BLaER1 treated with 17β-estradiol and CSF1 and Interleukin-3, amounts not matched to agents 10 nM and 100 nM (cell line): ENCODE measurements at regions not wholly inside any gene's neighbourhood (a gene's known extent, or its start where the extent isn't known, plus 50 kb on each side); places are given as distances from the start of the nearest gene placed in this dataset.
A peak's percentile ranks its signal among the peaks of the same experiment; 100 is the strongest.

Experiments
- H3K27ac ChIP-seq, 11 experiments: shearing (Covaris generic); formaldehyde crosslinking; 2 replicates each; pipeline ENCODE4 v1.8.1; 2022
- H3K27me3 ChIP-seq, 11 experiments: shearing (Covaris generic); formaldehyde crosslinking; 2 replicates each; pipeline ENCODE4 v1.8.1; 2022
- H3K36me3 ChIP-seq, 11 experiments: shearing (Covaris generic); formaldehyde crosslinking; 2 replicates each; pipeline ENCODE4 v1.8.1; 2022
- H3K4me1 ChIP-seq, 10 experiments: shearing (Covaris generic); formaldehyde crosslinking; 2 replicates each; pipeline ENCODE4 v1.8.1; 2022
- H3K4me2 ChIP-seq, 11 experiments: shearing (Covaris generic); formaldehyde crosslinking; 2 replicates each; pipeline ENCODE4 v1.8.1; 2022
- H3K4me3 ChIP-seq, 10 experiments: shearing (Covaris generic); formaldehyde crosslinking; 2 replicates each; pipeline ENCODE4 v1.8.1; 2022
- H3K9ac ChIP-seq, 11 experiments: shearing (Covaris generic); formaldehyde crosslinking; 2 replicates each; pipeline ENCODE4 v1.8.1; 2022
- H3K9me3 ChIP-seq, 11 experiments: shearing (Covaris generic); formaldehyde crosslinking; replicated peaks in 1 of 11; 2 replicates each; pipeline ENCODE4 v1.8.1; 2022
- H4K20me1 ChIP-seq, 11 experiments: shearing (Covaris generic); formaldehyde crosslinking; 2 replicates each; pipeline ENCODE4 v1.8.1; 2022
- Cebpa-rat ChIP-seq, 11 experiments: shearing (Covaris generic); IDR thresholded peaks; 2 replicates each; pipeline ENCODE4 v1.8.1; 2022

GRCh38 chr21:27423906-27424595 lies 457.2 kb upstream of the ADAMTS5 start:
- peak overlapping the region in 2 of 11 experiments; percentile 16 to 35; a peak in 2 of 22 replicates for H3K4me2 ChIP-seq
- no peak overlapping the region for H3K4me3 ChIP-seq
- H4K20me1 ChIP-seq = no peaks in the 10 kb centered on the region
- H3K4me1 ChIP-seq = peaks cover 0 to 20% (median 0%) of the 10 kb centered on the region in 10 experiments; a peak in 3 of 20 replicates
- no peaks in the 10 kb centered on the region for H3K9me3 ChIP-seq
- no peak overlapping the region for H3K9ac ChIP-seq
- H3K27ac ChIP-seq = no peak overlapping the region
- no peak for TF ChIP-seq Cebpa-rat (IDR thresholded peaks at IDR 0.05)
- no peaks in the 10 kb centered on the region for H3K27me3 ChIP-seq
- H3K36me3 ChIP-seq = no peaks in the 10 kb centered on the region

GRCh38 chr21:27423038-27423437 lies 456.1 kb upstream of the ADAMTS5 start:
- Histone ChIP-seq H3K36me3 (no peaks in the 10 kb centered on the region), H3K27me3 (no peaks in the 10 kb centered on the region), H3K4me1 (peaks cover 0 to 20% (median 0%) of the 10 kb centered on the region in 10 experiments; a peak in 3 of 20 replicates), H3K27ac (no peak overlapping the region), H3K9ac (no peak overlapping the region), H4K20me1 (no peaks in the 10 kb centered on the region), H3K9me3 (no peaks in the 10 kb centered on the region), H3K4me3 (no peak overlapping the region), H3K4me2 (no peak overlapping the region)
- TF ChIP-seq Cebpa-rat (IDR thresholded peaks at IDR 0.05) = no peak

DNA sequence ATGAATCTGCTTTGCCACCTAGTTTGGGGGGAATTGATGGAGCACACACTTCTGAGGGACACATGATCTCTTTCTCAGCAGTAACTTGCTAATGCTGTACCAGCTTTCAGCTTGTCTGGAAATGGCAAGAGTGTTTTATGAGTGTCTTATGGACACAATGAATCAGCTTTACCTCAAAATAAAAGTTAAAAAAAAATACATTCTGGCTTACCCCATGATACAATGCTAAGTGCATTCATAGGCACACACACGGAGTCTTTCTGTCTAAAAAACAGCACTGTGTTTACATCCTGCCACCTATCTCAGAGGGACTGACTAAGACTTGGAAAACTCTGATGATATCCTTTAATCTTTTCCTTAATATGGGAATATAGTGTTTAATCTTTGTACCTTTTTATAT lies 455.5 kb upstream of the ADAMTS5 start:
- no peak overlapping the region for H3K9ac ChIP-seq
- no peak overlapping the region for H3K27ac ChIP-seq
- TF ChIP-seq Cebpa-rat (IDR thresholded peaks at IDR 0.05) = no peak
- H3K36me3 ChIP-seq = no peaks in the 10 kb centered on the region
- no peaks in the 10 kb centered on the region for H4K20me1 ChIP-seq
- H3K4me2 ChIP-seq = no peak overlapping the region
- H3K27me3 ChIP-seq = no peaks in the 10 kb centered on the region
- H3K9me3 ChIP-seq = no peaks in the 10 kb centered on the region
- no peak overlapping the region for H3K4me3 ChIP-seq
- H3K4me1 ChIP-seq = peaks cover 0 to 20% (median 0%) of the 10 kb centered on the region in 10 experiments; a peak in 3 of 20 replicates

- Histone ChIP-seq H3K4me1 (peaks cover 0 to 20% (median 0%) of the 10 kb centered on the region in 10 experiments; a peak in 3 of 20 replicates), H3K4me2 (no peak overlapping the region), H3K36me3 (no peaks in the 10 kb centered on the region), H4K20me1 (no peaks in the 10 kb centered on the region), H3K9me3 (no peaks in the 10 kb centered on the region), H3K9ac (no peak overlapping the region), H3K27ac (no peak overlapping the region), H3K27me3 (no peaks in the 10 kb centered on the region), H3K4me3 (no peak overlapping the region)
- no peak for TF ChIP-seq Cebpa-rat (IDR thresholded peaks at IDR 0.05)
Measured at GRCh38 chr21:27421654-27422053, 454.8 kb upstream of the ADAMTS5 start.

GRCh38 chr21:27419153-27419552 lies 452.3 kb upstream of the ADAMTS5 start:
- H3K4me1 ChIP-seq = peaks cover 0 to 6% (median 0%) of the 10 kb centered on the region in 10 experiments; a peak in 2 of 20 replicates
- no peak overlapping the region for H3K4me3 ChIP-seq
- no peaks in the 10 kb centered on the region for H3K36me3 ChIP-seq
- H3K9me3 ChIP-seq = no peaks in the 10 kb centered on the region
- TF ChIP-seq Cebpa-rat (IDR thresholded peaks at IDR 0.05) = no peak
- no peak overlapping the region for H3K9ac ChIP-seq
- H3K4me2 ChIP-seq = no peak overlapping the region
- no peak overlapping the region for H3K27ac ChIP-seq
- no peaks in the 10 kb centered on the region for H4K20me1 ChIP-seq
- no peaks in the 10 kb centered on the region for H3K27me3 ChIP-seq

GRCh38 chr21:27418346-27418745 lies 451.5 kb upstream of the ADAMTS5 start:
- H3K4me1 ChIP-seq = no peaks in the 10 kb centered on the region; a peak in 1 of 20 replicates
- no peaks in the 10 kb centered on the region for H3K9me3 ChIP-seq
- H3K4me3 ChIP-seq = no peak overlapping the region
- no peaks in the 10 kb centered on the region for H3K27me3 ChIP-seq
- TF ChIP-seq Cebpa-rat (IDR thresholded peaks at IDR 0.05) = no peak
- H3K9ac ChIP-seq = no peak overlapping the region
- no peak overlapping the region for H3K4me2 ChIP-seq
- no peaks in the 10 kb centered on the region for H4K20me1 ChIP-seq
- H3K27ac ChIP-seq = no peak overlapping the region
- H3K36me3 ChIP-seq = no peaks in the 10 kb centered on the region

- no peak for TF ChIP-seq Cebpa-rat (IDR thresholded peaks at IDR 0.05)
- H3K4me3 ChIP-seq = no peak overlapping the region
- H3K27me3 ChIP-seq = no peaks in the 10 kb centered on the region
- H3K9me3 ChIP-seq = no peaks in the 10 kb centered on the region
- no peaks in the 10 kb centered on the region for H3K36me3 ChIP-seq
- no peaks in the 10 kb centered on the region for H4K20me1 ChIP-seq
- no peak overlapping the region for H3K4me2 ChIP-seq
- no peaks in the 10 kb centered on the region for H3K4me1 ChIP-seq
- no peak overlapping the region for H3K27ac ChIP-seq
- H3K9ac ChIP-seq = no peak overlapping the region
Measured at GRCh38 chr21:27412530-27412929, 445.6 kb upstream of the ADAMTS5 start.

- Histone ChIP-seq H3K27me3 (no peaks in the 10 kb centered on the region), H3K4me2 (no peak overlapping the region), H4K20me1 (no peaks in the 10 kb centered on the region), H3K9ac (no peak overlapping the region), H3K4me1 (0 out of 20 replicates have a peak, but pooled peaks cover 0 to 4% (median 0%) of the 10 kb centered on the region in 10 experiments), H3K27ac (no peak overlapping the region), H3K4me3 (no peak overlapping the region), H3K36me3 (no peaks in the 10 kb centered on the region), H3K9me3 (no peaks in the 10 kb centered on the region)
- TF ChIP-seq Cebpa-rat (IDR thresholded peaks at IDR 0.05) = no peak
Measured at GRCh38 chr21:27408826-27409225, 441.9 kb upstream of the ADAMTS5 start.

DNA sequence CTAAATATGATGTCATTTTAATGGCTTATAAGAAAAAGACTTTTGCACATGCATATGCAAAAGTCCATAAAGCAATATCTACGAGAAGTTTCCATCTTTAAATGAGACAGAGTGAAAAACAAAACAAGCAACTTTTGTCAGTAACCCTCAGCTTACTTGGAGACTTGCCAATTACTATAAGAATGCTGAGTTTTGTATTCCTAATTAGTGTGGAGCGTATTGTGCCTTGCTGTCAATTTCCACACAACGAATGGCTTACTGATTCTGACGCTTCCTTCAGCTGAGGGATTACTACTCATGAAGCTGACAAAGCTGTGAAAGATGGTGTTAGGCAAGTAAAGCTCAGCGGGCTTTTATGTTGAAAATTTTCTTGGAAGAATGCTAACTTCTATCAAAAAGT lies 440.4 kb upstream of the ADAMTS5 start:
- Histone ChIP-seq H3K27ac (no peak overlapping the region), H3K36me3 (no peaks in the 10 kb centered on the region), H3K9me3 (no peaks in the 10 kb centered on the region), H3K27me3 (no peaks in the 10 kb centered on the region), H3K4me1 (0 out of 20 replicates have a peak, but pooled peaks cover 0 to 4% (median 0%) of the 10 kb centered on the region in 10 experiments), H3K4me2 (no peak overlapping the region), H3K4me3 (no peak overlapping the region), H3K9ac (no peak overlapping the region), H4K20me1 (no peaks in the 10 kb centered on the region)
- no peak for TF ChIP-seq Cebpa-rat (IDR thresholded peaks at IDR 0.05)
